ENCODE measurements at regions not wholly inside any gene's neighbourhood (a gene's known extent, or its start where the extent isn't known, plus 50 kb on each side); places are given as distances from the start of the nearest gene placed in this dataset.

DNA sequence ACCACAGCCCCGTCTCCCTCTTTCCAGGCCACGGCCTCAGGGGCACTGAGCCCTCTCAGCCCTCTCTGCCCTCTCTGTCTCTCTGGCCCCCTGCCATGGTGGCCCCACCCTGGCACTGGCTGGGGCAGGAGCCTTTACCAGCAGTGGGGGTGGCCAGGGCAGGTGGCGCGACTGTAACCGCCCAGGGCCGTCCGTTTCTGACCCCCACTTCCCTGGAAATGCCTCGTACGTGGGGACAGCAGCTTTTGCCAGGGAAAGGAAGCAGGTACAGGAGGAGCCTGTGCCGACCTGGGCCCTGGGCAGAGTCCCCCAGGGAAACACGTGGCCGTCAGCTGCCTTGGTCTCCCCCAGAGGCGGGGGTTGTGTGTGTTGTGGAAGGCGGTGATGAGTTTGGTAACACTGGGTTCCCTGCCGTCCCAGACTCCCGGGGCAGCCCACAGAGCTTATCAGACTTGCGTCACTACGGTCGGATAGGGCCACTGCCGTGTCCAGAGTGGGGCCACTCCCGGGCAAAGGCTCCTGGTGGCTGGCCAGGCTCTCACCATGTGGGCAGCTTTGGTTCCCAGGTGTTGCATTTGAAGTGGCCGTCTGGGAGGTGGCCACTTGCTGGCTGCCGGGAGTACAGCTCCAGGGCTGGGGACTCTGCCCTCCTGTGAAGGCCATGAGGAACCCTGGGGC is 249.3 kb upstream of the CIBAR2 start:
- TF ChIP-seq, protein P1, sequence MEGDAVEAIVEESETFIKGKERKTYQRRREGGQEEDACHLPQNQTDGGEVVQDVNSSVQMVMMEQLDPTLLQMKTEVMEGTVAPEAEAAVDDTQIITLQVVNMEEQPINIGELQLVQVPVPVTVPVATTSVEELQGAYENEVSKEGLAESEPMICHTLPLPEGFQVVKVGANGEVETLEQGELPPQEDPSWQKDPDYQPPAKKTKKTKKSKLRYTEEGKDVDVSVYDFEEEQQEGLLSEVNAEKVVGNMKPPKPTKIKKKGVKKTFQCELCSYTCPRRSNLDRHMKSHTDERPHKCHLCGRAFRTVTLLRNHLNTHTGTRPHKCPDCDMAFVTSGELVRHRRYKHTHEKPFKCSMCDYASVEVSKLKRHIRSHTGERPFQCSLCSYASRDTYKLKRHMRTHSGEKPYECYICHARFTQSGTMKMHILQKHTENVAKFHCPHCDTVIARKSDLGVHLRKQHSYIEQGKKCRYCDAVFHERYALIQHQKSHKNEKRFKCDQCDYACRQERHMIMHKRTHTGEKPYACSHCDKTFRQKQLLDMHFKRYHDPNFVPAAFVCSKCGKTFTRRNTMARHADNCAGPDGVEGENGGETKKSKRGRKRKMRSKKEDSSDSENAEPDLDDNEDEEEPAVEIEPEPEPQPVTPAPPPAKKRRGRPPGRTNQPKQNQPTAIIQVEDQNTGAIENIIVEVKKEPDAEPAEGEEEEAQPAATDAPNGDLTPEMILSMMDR (IDR thresholded peaks at IDR 0.05): no peak
- no peak for DNase-seq
- H3K27me3 Mint-ChIP-seq (ENCODE audit: low read depth, poor library complexity): peaks cover 45% of the 10 kb centered on the region
- no peak overlapping the region for H3K27ac Mint-ChIP-seq
- H3K4me3 Mint-ChIP-seq: no peak overlapping the region
- H3K4me1 Mint-ChIP-seq: peaks cover 48% of the 10 kb centered on the region
- peaks cover 10% of the 10 kb centered on the region for H3K9me3 Mint-ChIP-seq
- no peaks in the 10 kb centered on the region for H3K36me3 Mint-ChIP-seq (ENCODE audit: low read depth)

DNA sequence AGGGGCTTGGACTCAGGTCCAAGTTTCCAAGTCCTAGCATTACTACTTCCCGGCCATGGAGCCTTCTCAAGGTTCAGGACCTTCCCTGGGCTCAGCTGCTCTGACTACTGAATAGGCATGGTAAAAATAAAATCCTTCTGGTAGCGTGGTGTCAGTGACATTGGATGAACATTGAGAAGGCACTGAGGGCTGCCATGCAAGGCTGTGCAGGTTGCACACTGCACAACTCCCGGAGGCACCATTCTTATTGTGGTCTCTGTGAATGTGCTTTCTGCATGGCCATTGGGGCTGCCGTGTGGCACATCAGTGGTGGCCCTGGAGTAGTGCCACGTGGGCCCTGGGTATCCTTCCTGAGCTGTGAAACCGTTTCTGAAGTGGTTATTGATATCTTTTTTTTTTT is 250.2 kb upstream of the CIBAR2 start:
- Mint-ChIP-seq H3K9me3 (peaks cover 10% of the 10 kb centered on the region), H3K4me1 (peaks cover 55% of the 10 kb centered on the region), H3K4me3 (no peak overlapping the region), H3K36me3 (ENCODE audit: low read depth) (no peaks in the 10 kb centered on the region), H3K27ac (no peak overlapping the region), H3K27me3 (ENCODE audit: low read depth, poor library complexity) (peaks cover 47% of the 10 kb centered on the region)
- no peak for DNase-seq
- TF ChIP-seq, protein P1 (IDR thresholded peaks at IDR 0.05): no peak

DNA sequence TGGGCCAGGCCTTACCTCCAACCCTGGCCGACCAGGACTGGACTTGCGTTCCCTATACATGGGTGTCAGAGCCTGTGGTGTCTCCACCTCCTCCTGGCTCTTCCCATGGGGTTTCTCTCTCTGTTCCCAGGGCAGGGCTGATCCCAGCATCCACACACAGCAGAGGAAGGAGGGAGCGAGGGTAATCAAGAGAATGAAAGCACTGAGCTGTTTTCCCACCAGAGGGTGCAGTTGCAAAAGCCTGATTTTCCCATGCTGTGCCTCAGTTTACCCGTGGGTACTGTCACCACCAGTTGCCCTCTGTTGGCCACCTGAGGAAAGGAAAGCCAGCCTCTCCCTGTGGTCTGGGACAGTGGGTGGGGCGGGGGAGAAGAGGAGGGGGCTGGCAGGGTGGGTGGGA is 249.7 kb upstream of the GSE1 start:
- Mint-ChIP-seq H3K27ac (no peak overlapping the region), H3K4me1 (peaks cover 45% of the 10 kb centered on the region), H3K36me3 (ENCODE audit: low read depth) (no peaks in the 10 kb centered on the region), H3K4me3 (no peak overlapping the region), H3K9me3 (peaks cover 10% of the 10 kb centered on the region), H3K27me3 (ENCODE audit: low read depth, poor library complexity) (peaks cover 47% of the 10 kb centered on the region)
- DNase-seq: no peak
- TF ChIP-seq, protein P1 (IDR thresholded peaks at IDR 0.05): no peak

DNA sequence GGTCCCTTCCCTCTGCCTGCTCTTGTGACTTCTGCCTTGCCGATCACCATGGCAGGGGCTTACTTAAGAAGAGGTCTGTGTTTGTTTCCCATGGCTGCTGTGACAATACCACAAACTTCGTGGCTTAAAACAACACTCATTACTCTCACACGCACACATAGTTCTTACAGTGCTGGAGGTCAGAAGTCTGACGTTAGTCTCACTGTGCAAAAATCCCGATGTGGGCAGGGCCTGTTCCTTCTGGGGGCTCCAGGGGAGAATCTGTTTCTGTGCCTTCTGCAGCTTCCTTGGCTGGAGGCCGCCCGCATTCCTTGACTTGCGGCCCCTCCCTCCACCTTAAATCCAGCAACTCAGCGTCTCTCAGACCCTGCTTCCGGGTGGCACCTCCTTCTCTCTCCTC is 249.2 kb upstream of the GSE1 start:
- peaks cover 42% of the 10 kb centered on the region for H3K4me1 Mint-ChIP-seq
- TF ChIP-seq, protein P1 (IDR thresholded peaks at IDR 0.05): no peak
- H3K9me3 Mint-ChIP-seq: peaks cover 10% of the 10 kb centered on the region
- H3K27ac Mint-ChIP-seq: no peak overlapping the region
- H3K36me3 Mint-ChIP-seq (ENCODE audit: low read depth): no peaks in the 10 kb centered on the region
- H3K27me3 Mint-ChIP-seq (ENCODE audit: low read depth, poor library complexity): peaks cover 47% of the 10 kb centered on the region
- DNase-seq: no peak
- H3K4me3 Mint-ChIP-seq: no peak overlapping the region

DNA sequence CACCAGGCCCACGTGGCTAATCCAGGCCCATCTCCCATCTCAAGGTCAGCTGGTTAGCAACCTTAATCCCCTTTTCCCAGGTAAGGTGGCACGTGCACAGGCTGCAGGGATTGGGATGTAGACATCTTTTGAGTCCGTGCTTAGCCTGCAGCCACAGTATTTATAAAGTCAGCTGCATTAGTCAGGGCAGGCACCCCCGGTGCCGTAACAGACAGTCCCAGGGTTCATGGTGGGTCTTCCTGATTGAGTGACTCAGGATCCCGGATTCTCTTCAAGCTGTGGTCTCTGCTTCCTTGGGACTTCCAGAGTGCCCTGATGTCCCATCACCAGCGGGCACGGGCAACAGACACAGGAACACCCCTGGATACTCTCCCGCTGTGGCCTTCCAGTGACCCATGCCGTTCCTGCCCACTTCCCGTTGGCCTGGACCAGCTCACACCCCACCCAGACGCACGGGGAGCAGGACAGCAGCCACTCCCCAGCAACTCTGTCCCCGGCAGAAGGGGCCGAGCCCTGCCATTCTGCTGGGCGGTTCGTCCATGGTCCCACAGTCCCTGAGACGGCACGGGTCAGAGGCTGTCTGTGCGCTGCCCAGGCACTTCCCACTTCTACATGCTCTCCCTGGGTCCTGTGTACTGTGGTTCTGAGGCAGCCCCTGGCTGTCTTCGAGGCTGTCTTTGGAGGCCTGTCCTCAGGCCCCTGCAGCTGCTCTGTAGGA is 248.6 kb upstream of the GSE1 start:
- H3K4me3 Mint-ChIP-seq: no peak overlapping the region

More for the DNA sequence above, 248.6 kb upstream of the GSE1 start:
- TF ChIP-seq, protein P1 (IDR thresholded peaks at IDR 0.05): no peak
- no peak overlapping the region for H3K27ac Mint-ChIP-seq
- DNase-seq: no peak
- H3K36me3 Mint-ChIP-seq (ENCODE audit: low read depth): no peaks in the 10 kb centered on the region
- H3K9me3 Mint-ChIP-seq: peaks cover 10% of the 10 kb centered on the region
- H3K4me1 Mint-ChIP-seq: peaks cover 46% of the 10 kb centered on the region
- H3K27me3 Mint-ChIP-seq (ENCODE audit: low read depth, poor library complexity): peaks cover 51% of the 10 kb centered on the region

Data from nephron progenitor cell (in vitro differentiated cells).